Upper lobe of left lung (tissue), 6 donors: ENCODE measurements at regions not wholly inside any gene's neighbourhood (a gene's known extent, or its start where the extent isn't known, plus 50 kb on each side); places are given as distances from the start of the nearest gene placed in this dataset.

Experiments
- ATAC-seq, 2 donors: fragments of 200-7000 bp; cut with Tn5 transposase; one replicate each; pipeline ENCODE4 v1.9.1; 2022; ENCODE audit warnings: mild to moderate bottlenecking in 2 of 2, moderate library complexity in 2 of 2; ENCODE audit not compliant: low FRiP score in 2 of 2
- DNase-seq, 2 donors: peaks; one replicate each; pipeline ENCODE4 v3.0.0-alpha.2; 2019 to 2020
- H3K27ac ChIP-seq, 4 donors: fragments of 200-600 bp; sonication (generic); one replicate each; pipeline ENCODE4 v1.5.1; 2016 to 2019
- H3K27me3 ChIP-seq, 4 donors: fragments of 200-600 bp; sonication (generic); one replicate each; pipeline ENCODE4 v1.5.1; 2017 to 2019
- H3K36me3 ChIP-seq, 4 donors: fragments of 200-600 bp; sonication (generic); one replicate each; pipeline ENCODE4 v1.5.1; 2016 to 2019
- H3K4me1 ChIP-seq, 4 donors: fragments of 200-600 bp; sonication (generic); one replicate each; pipeline ENCODE4 v1.5.1; 2018 to 2019
- H3K4me3 ChIP-seq, 4 donors: fragments of 200-600 bp; sonication (generic); one replicate each; pipeline ENCODE4 v1.5.1; 2017 to 2019; ENCODE audit warnings: mild to moderate bottlenecking in 2 of 4, moderate library complexity in 1 of 4
- H3K9me3 ChIP-seq, 4 donors: fragments of 200-600 bp; sonication (generic); one replicate each; pipeline ENCODE4 v1.5.1; 2018 to 2019
- EP300 ChIP-seq, 4 donors: sonication (generic); formaldehyde crosslinking; IDR thresholded peaks; one replicate each; pipeline ENCODE4 v1.5.1; 2017; ENCODE audit warnings: antibody characterized with exemption in 4 of 4, control low read depth in 2 of 4
- POLR2A ChIP-seq, 4 donors: fragments of 450-650 bp; IDR thresholded peaks; one replicate each; pipeline ENCODE4 v1.5.1; 2016 to 2017; ENCODE audit warnings: antibody characterized with exemption in 4 of 4, mild to moderate bottlenecking in 2 of 4
- POLR2AphosphoS5 ChIP-seq, 2 donors: sonication (generic); formaldehyde crosslinking; IDR thresholded peaks; one replicate each; pipeline ENCODE4 v1.5.1; 2017; ENCODE audit warnings: antibody characterized with exemption in 2 of 2
- WGBS, 2 donors: methylation state at CpG; one replicate each; pipeline ENCODE4 v1.1.5; 2017 to 2018; 5-methylcytosine and 5-hydroxymethylcytosine counted together
- small RNA-seq, 4 donors: library from RNA; depleted of rRNA; stranded (forward); fragments of <200 nt; gene quantifications; one replicate each; pipeline ENCODE3, GENCODE V24; 2016
- TF ChIP-seq, protein P1 (sequence below), 6 experiments: fragments of 450-650 bp in 4 of 6; fragments of 200-600 bp in 2 of 6; sonication (generic) in 2 of 6; IDR thresholded peaks; one replicate each; pipeline ENCODE4 v1.5.1; 2016 to 2019; ENCODE audit warnings: antibody characterized with exemption in 6 of 6
- donor health status: DM: no; HTN: no; CAD: no; lungs with moderate emphysema.
- donor health status: DM: no; HTN: yes; CAD: no; lungs with severe emphysema.

DNA sequence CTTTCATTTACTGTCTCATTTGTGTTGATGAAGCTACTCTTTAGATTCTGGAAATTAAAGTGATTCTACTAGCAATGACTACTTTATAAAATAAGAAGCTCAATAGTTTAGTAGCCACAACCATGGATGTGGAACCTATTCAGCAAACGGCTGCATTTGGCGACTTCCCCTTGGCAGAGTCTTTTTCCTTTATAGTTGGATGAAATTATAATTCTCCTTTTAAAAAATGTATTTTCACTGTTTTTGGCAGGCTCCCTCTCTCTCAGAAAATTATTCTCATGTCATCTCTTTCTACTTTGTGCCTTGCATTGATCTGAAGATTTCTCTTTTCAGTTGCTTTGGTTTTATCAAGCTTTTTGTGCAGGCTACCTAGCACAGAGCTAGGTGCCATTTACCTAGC is 50.6 kb upstream of the KCNN2 start:
- Histone ChIP-seq H3K4me3 (no peak overlapping the region), H3K27ac (no peak overlapping the region), H3K36me3 (no peaks in the 10 kb centered on the region), H3K27me3 (no peaks in the 10 kb centered on the region), H3K9me3 (no peaks in the 10 kb centered on the region), H3K4me1 (no peaks in the 10 kb centered on the region)
- DNase-seq (no peak), ATAC-seq (no peak)
- no peak for TF ChIP-seq EP300 (IDR thresholded peaks at IDR 0.05)
- no peak for TF ChIP-seq POLR2A (IDR thresholded peaks at IDR 0.05)
- TF ChIP-seq, protein P1, sequence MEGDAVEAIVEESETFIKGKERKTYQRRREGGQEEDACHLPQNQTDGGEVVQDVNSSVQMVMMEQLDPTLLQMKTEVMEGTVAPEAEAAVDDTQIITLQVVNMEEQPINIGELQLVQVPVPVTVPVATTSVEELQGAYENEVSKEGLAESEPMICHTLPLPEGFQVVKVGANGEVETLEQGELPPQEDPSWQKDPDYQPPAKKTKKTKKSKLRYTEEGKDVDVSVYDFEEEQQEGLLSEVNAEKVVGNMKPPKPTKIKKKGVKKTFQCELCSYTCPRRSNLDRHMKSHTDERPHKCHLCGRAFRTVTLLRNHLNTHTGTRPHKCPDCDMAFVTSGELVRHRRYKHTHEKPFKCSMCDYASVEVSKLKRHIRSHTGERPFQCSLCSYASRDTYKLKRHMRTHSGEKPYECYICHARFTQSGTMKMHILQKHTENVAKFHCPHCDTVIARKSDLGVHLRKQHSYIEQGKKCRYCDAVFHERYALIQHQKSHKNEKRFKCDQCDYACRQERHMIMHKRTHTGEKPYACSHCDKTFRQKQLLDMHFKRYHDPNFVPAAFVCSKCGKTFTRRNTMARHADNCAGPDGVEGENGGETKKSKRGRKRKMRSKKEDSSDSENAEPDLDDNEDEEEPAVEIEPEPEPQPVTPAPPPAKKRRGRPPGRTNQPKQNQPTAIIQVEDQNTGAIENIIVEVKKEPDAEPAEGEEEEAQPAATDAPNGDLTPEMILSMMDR (IDR thresholded peaks at IDR 0.05): no peak
- no peak for TF ChIP-seq POLR2AphosphoS5 (IDR thresholded peaks at IDR 0.05)
- 80 to 81% methylated on average over 2 of the region's 2 CpGs for WGBS, 2 donors

DNA sequence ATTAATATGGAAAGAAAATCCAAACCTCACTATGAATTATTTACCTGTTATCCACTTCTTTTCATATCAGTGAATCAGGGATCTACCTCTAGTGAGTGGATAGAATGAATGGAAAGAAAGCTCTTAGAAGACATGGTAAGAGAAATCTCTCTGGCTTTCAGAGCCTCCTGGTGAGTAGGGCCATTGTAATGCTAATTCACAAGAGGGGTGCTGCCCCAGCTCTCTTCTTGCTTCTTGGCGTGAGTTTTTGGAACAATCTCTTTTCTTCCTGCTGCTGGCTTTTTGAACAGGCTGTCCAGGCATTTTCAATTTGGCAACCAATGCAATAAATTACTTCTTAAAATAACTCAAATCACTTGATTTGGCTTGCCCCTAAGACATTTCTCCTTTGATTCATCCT is 49.9 kb upstream of the KCNN2 start:
- TF ChIP-seq, protein P1 (IDR thresholded peaks at IDR 0.05): no peak
- TF ChIP-seq POLR2AphosphoS5 (IDR thresholded peaks at IDR 0.05) (no peak), POLR2A (IDR thresholded peaks at IDR 0.05) (no peak), EP300 (IDR thresholded peaks at IDR 0.05) (no peak)

More for the DNA sequence above, 49.9 kb upstream of the KCNN2 start:
- Histone ChIP-seq H3K27me3 (no peaks in the 10 kb centered on the region), H3K4me1 (no peaks in the 10 kb centered on the region), H3K36me3 (no peaks in the 10 kb centered on the region), H3K4me3 (no peak overlapping the region), H3K9me3 (no peaks in the 10 kb centered on the region), H3K27ac (no peak overlapping the region)
- 80 to 88% methylated on average over 1 of the region's 1 CpG for WGBS, 2 donors
- DNase-seq (no peak), ATAC-seq (no peak)

Small RNA genes in the stretch of these regions (small RNA-seq; reads per million reads assigned to genes)
- 0 reads per million in 4 donors for gene RN7SKP89
